Endothelial cell of umbilical vein (primary cell): ENCODE measurements at regions not wholly inside any gene's neighbourhood (a gene's known extent, or its start where the extent isn't known, plus 50 kb on each side); places are given as distances from the start of the nearest gene placed in this dataset.

Source experiments
- BruUV-seq: library from RNA; stranded (reverse); fragments of 400-500 nt; replicated peaks from 2 replicates; lab custom pipeline; 2021; lab: Mats Ljungman, UMichigan
- CTCF ChIA-PET: fragments of 300-600, 350-600 bp; sonication (Branson Sonifier 250); formaldehyde crosslinking; loops from one replicate; lab custom pipeline; 2021; ENCODE audit warnings: antibody characterized with exemption, inconsistent platforms; lab: Charles Lee
- POLR2A ChIA-PET: fragments of 300-600, 350-600 bp; sonication (Branson Sonifier 250); formaldehyde crosslinking; loops from one replicate; lab custom pipeline; 2021; ENCODE audit warnings: antibody characterized with exemption, inconsistent platforms; lab: Charles Lee
- DNase-seq: peaks from one replicate; pipeline ENCODE4 v3.0.0-alpha.2; 2011; ENCODE audit warnings: low read depth, low spot score
- FAIRE-seq: peaks from 2 replicates; lab custom pipeline; 2011; peaks lifted over from hg19 to GRCh38; lab: Jason Lieb, UNC
- H2AFZ ChIP-seq: 2 replicates; pipeline ENCODE4 v1.6.0; 2012; ENCODE audit warnings: low read depth, low read length, control low read depth, inconsistent platforms
- H3K27ac ChIP-seq: 2 replicates; pipeline ENCODE4 v1.5.1; 2011; ENCODE audit warnings: low read depth, mild to moderate bottlenecking, control low read depth, low read length, moderate library complexity; ENCODE audit not compliant: insufficient read depth
- H3K27me3 ChIP-seq, 2 experiments: 2 replicates each; pipeline versions ENCODE4 v1.6.0 to v1.6.1; 2011; ENCODE audit warnings: low read length in 2 of 2, mixed read lengths in 1 of 2; ENCODE audit not compliant: control insufficient read depth in 2 of 2, insufficient read depth in 2 of 2
- H3K36me3 ChIP-seq, 2 experiments: 2 replicates in 1 of 2; 3 replicates in 1 of 2; pipeline ENCODE4 v1.5.1; 2011; ENCODE audit warnings: low read length in 2 of 2, mild to moderate bottlenecking in 1 of 2, moderate library complexity in 1 of 2; ENCODE audit not compliant: control insufficient read depth in 2 of 2, insufficient read depth in 2 of 2; ENCODE audit errors: extremely low read depth in 1 of 2
- H3K4me1 ChIP-seq: 3 replicates; pipeline ENCODE4 v1.5.1; 2011; ENCODE audit warnings: mild to moderate bottlenecking, low read length; ENCODE audit not compliant: control insufficient read depth, insufficient read depth; ENCODE audit errors: extremely low read depth
- H3K4me2 ChIP-seq: 2 replicates; pipeline ENCODE4 v1.6.1; 2011; ENCODE audit warnings: low read length, control low read depth, mixed read lengths; ENCODE audit not compliant: insufficient read depth
- H3K4me3 ChIP-seq, 3 experiments: fragments of 200-600 bp in 1 of 3; sonication (generic), shearing (Covaris generic) in 1 of 3; replicated peaks in 1 of 3; 2 replicates each; pipeline ENCODE4 v1.5.1; 2011 to 2016; ENCODE audit warnings: control low read depth in 3 of 3, low read length in 3 of 3, mild to moderate bottlenecking in 2 of 3, inconsistent platforms in 1 of 3, low read depth in 1 of 3, moderate library complexity in 1 of 3; ENCODE audit not compliant: insufficient read depth in 1 of 3
- H3K79me2 ChIP-seq: 2 replicates; pipeline ENCODE4 v1.6.0; 2012; ENCODE audit warnings: low read length, inconsistent platforms; ENCODE audit not compliant: control insufficient read depth, insufficient read depth
- H3K9ac ChIP-seq: replicated peaks from 2 replicates; pipeline ENCODE3; 2011; ENCODE audit warnings: low read length, control low read depth; ENCODE audit not compliant: insufficient read depth; ENCODE audit errors: extremely low read depth
- H3K9me1 ChIP-seq: replicated peaks from 3 replicates; pipeline ENCODE4 v1.6.0; 2011; ENCODE audit warnings: mild to moderate bottlenecking, low read length; ENCODE audit not compliant: control insufficient read depth, insufficient read depth; ENCODE audit errors: extremely low read depth
- H3K9me3 ChIP-seq: replicated peaks from 2 replicates; pipeline ENCODE4 v1.5.1; 2012; ENCODE audit warnings: low read length, inconsistent platforms; ENCODE audit not compliant: control insufficient read depth, insufficient read depth
- H4K20me1 ChIP-seq: replicated peaks from 2 replicates; pipeline ENCODE3; 2011; ENCODE audit warnings: mild to moderate bottlenecking, low read length; ENCODE audit not compliant: control insufficient read depth, insufficient read depth; ENCODE audit errors: extremely low read depth
- CTCF ChIP-seq, 2 donors: IDR thresholded peaks; 1 replicate in 1 of 2; 2 replicates in 1 of 2; pipeline ENCODE4 v1.5.1; 2011; ENCODE audit warnings: low read length in 2 of 2, mild to moderate bottlenecking in 2 of 2, moderate library complexity in 2 of 2, control low read depth in 1 of 2, inconsistent platforms in 1 of 2, low read depth in 1 of 2; ENCODE audit not compliant: insufficient read depth in 1 of 2; ENCODE audit errors: extremely low read depth in 1 of 2
- EZH2 ChIP-seq: IDR thresholded peaks from 2 replicates; pipeline ENCODE4 v1.6.1; 2012; ENCODE audit warnings: borderline replicate concordance, low read depth, mild to moderate bottlenecking, moderate library complexity, low read length, inconsistent platforms; ENCODE audit not compliant: severe bottlenecking
- FOS ChIP-seq: IDR thresholded peaks from 2 replicates; pipeline ENCODE4 v1.6.1; 2011; ENCODE audit warnings: mild to moderate bottlenecking, low read length, moderate library complexity, borderline replicate concordance; ENCODE audit not compliant: insufficient read depth
- GATA2 ChIP-seq: IDR thresholded peaks from 2 replicates; pipeline ENCODE4 v1.7.0; 2011; ENCODE audit warnings: low read depth, mild to moderate bottlenecking, moderate library complexity, mixed read lengths, low read length; ENCODE audit not compliant: insufficient read length, insufficient read depth
- JUN ChIP-seq: IDR thresholded peaks from 2 replicates; pipeline ENCODE4 v1.6.1; 2011; ENCODE audit warnings: borderline replicate concordance, low read depth; ENCODE audit not compliant: insufficient read length, insufficient read depth
- MAX ChIP-seq: IDR thresholded peaks from 2 replicates; pipeline ENCODE4 v1.6.1; 2011; ENCODE audit not compliant: insufficient read depth, insufficient read length
- MYC ChIP-seq: IDR thresholded peaks from one replicate; pipeline ENCODE4 v1.6.1; 2011; ENCODE audit warnings: mild to moderate bottlenecking, low read depth, low read length
- POLR2A ChIP-seq: IDR thresholded peaks from 2 replicates; pipeline ENCODE4 v1.6.1; 2012; ENCODE audit warnings: low read depth, mild to moderate bottlenecking, control low read depth, low read length
- POLR2AphosphoS5 ChIP-seq: IDR thresholded peaks from 2 replicates; pipeline ENCODE4 v1.6.1; 2012; ENCODE audit warnings: low read depth, mild to moderate bottlenecking, control low read depth, low read length, moderate library complexity; ENCODE audit not compliant: insufficient read depth
- dilution Hi-C: fragments of 300-500 bp; cut with MboI; formaldehyde crosslinking; loops from one replicate; pipeline ENCODE4 v1.15.0; 2019; ENCODE audit warnings: low sequenced_read_pairs; ENCODE audit not compliant: extremely low pct_ligation_motif_present
- intact Hi-C: fragments of 100-400 bp; cut with micrococcal nuclease; formaldehyde crosslinking; loops from one replicate; pipeline ENCODE4 v1.10.0; 2022

DNA sequence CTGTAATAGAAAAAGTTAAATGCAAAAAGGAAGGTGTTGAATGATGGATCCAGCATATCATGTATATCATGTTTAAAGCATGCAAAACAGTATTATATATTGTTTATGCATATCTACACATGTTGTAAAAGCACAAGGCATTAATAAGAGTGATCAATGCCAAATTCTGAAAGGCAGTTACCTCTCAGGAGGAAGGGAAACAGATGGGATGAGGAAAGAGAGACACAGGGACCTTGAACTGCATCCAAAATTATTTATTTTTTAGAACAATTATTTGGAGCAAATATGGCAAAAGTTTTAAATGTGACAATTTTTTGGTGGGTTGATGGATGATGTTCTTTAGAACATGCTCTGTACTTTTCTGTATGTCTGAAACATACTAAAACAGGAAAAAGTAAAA is 193.4 kb downstream of the CLCN4 start:
- H4K20me1 ChIP-seq, result no peaks in the 10 kb centered on the region
- BruUV-seq, result no TSS peak
- DNase-seq, result no peak
- no peaks in the 10 kb centered on the region for H3K9me1 ChIP-seq
- H3K36me3 ChIP-seq, result no peaks in the 10 kb centered on the region
- H3K27ac ChIP-seq, result no peak overlapping the region
- H3K4me2 ChIP-seq, result no peak overlapping the region
- FAIRE-seq, result no peak
- no peak overlapping the region for H2AFZ ChIP-seq
- H3K27me3 ChIP-seq, result no peaks in the 10 kb centered on the region
- H3K4me1 ChIP-seq, result no peaks in the 10 kb centered on the region
- no peaks in the 10 kb centered on the region for H3K9me3 ChIP-seq
- dilution Hi-C loops (no loop called here), intact Hi-C loops (no loop called here)
- ChIA-PET CTCF (no interaction called here), POLR2A (no interaction called here)
- H3K9ac ChIP-seq, result no peak overlapping the region
- no peaks in the 10 kb centered on the region for H3K79me2 ChIP-seq
- H3K4me3 ChIP-seq, result no peak overlapping the region
- TF ChIP-seq POLR2A (no peak), CTCF (IDR thresholded peaks at IDR 0.05; ENCODE audit: extremely low read depth in 1 of 2, insufficient read depth in 1 of 2, low read depth in 1 of 2, low read length in 2 of 2) (no peak), JUN (no peak), MAX (no peak), EZH2 (no peak), FOS (no peak)

- no peak overlapping the region for H3K9ac ChIP-seq
- H3K4me1 ChIP-seq, result no peaks in the 10 kb centered on the region
- H3K79me2 ChIP-seq, result no peaks in the 10 kb centered on the region
- H2AFZ ChIP-seq, result no peak overlapping the region
- H3K36me3 ChIP-seq, result no peaks in the 10 kb centered on the region
- CTCF ChIA-PET, result no interaction called here
- POLR2A ChIA-PET, result no interaction called here
- DNase-seq (no peak), FAIRE-seq (peak; percentile 59)
- H4K20me1 ChIP-seq, result no peaks in the 10 kb centered on the region
- H3K4me3 ChIP-seq, result no peak overlapping the region
- no peak overlapping the region for H3K27ac ChIP-seq
- no peak for TF ChIP-seq MAX
- TF ChIP-seq JUN, result no peak
- no peak for TF ChIP-seq MYC
- TF ChIP-seq GATA2, result no peak
- no peak for TF ChIP-seq FOS
- no peak for TF ChIP-seq POLR2AphosphoS5
- no TSS peak for BruUV-seq
- H3K9me1 ChIP-seq, result no peaks in the 10 kb centered on the region
- no peak overlapping the region for H3K4me2 ChIP-seq
- intact Hi-C loops, result no loop called here
- no peaks in the 10 kb centered on the region for H3K27me3 ChIP-seq
- dilution Hi-C loops, result no loop called here
- H3K9me3 ChIP-seq, result no peaks in the 10 kb centered on the region
Measured at GRCh38 chrX:10350981-10351380, 194.2 kb downstream of the CLCN4 start.
